Activated effector memory CD4-positive, alpha-beta T cell treated with anti-CD3 and anti-CD28 coated beads, Interleukin-2, amount 50 U/mL, for 16 hours (primary cell): ENCODE measurements at regions not wholly inside any gene's neighbourhood (a gene's known extent, or its start where the extent isn't known, plus 50 kb on each side); places are given as distances from the start of the nearest gene placed in this dataset.
"Not testable (repeated sequence)": the region's sequence is repeated elsewhere in the genome, so short reads cannot be mapped to it uniquely, and the experiment has no call there.

Experiments used
- DNase-seq: peaks from one replicate; pipeline ENCODE4 v3.0.0-alpha.2; 2020

- DNase-seq, result no peak
Measured at GRCh38 chr20:53657279-53657678, 63.6 kb upstream of the ZNF217 start.

- no peak for DNase-seq
Measured at GRCh38 chr20:53656293-53657202, 62.9 kb upstream of the ZNF217 start.

DNA sequence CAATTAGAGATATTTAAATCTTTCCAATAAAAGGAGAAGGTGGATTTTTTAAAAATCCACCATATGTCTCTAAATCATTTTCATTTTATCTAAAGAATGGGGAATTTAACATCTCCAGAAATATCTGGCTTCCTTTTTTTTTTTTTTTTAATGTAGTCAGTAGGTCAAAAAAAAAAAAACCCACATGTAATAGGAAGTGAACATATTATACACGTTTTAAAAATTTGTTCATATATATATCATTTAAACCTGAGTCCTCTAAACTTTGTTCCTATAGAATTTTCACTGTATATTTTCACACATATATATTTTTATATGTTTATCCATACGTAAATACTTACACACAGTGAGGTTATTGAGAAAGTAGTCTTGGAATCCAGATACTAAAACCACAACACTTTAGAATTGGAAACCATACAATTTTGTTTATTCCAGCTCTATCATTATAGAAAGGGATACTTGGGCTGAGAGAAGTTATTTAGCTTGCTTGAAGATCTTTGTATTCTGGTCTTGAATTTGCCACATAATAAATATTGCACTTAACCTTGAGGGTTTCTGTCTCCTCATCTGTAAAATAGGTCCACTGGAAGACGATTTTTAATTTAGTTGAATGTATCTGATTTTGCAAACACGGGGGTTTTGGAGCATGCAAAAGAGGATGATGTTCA, 62.1 kb upstream of the ZNF217 start:
- no peak for DNase-seq

DNA sequence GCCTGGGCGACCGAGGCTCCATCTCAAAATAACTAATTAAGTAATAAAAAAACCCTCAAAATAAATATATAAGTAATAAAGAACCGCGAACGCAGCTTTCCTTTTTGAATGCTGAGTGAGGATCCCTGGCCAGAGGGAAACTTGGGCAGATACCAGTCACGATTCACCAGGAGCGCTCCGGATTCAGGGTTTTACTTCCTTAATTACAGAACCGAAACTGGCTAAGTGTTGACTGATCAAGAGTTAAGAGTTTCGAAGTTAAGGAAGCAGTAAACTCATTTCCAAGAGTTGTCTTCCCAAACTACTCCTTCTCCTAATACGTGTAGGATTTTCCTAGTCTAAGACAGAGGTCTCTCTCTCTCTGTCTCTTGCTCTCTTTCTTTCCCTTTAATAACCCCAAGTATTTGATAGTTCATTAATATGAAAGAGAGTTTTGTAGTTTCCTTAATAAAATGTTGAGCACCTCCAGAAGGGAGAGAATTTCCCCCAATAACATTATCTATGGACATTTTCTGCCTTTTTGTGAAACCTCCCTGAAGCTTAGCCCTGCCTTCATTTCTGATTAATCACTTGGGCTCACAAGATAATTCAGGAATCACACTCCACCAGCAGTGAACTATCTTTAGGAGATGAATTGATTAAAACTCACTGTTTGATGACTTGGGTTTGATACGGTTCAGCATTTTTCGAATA, 61.4 kb upstream of the ZNF217 start:
- no peak for DNase-seq

GRCh38 chr20:53654521-53654920, 60.9 kb upstream of the ZNF217 start:
- DNase-seq, result not testable (repeated sequence)

GRCh38 chr20:53652859-53653517, 59.3 kb upstream of the ZNF217 start:
- DNase-seq, result peak; percentile 16

GRCh38 chr20:53652090-53652858, 58.6 kb upstream of the ZNF217 start:
- peak; percentile 21 for DNase-seq

DNA sequence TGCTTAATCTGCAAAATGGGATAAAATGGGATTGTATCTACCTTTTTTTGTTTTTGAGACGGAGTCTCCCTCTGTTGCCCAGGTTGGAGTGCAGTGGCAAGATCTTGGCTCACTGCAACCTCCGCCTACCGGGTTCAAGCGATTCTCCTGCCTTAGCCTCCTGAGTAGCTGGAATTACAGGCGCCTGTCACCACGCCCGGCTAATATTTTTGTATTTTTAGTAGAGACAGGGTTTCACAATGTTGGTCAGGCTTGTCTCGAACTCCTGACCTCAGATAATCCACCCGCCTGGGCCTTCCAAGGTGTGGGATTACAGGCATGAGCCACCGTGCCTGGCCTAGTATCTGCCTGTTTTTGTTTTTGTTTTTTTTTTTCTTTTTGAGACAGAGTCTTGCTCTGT, 55.9 kb upstream of the ZNF217 start:
- DNase-seq, result peak; percentile 21

DNA sequence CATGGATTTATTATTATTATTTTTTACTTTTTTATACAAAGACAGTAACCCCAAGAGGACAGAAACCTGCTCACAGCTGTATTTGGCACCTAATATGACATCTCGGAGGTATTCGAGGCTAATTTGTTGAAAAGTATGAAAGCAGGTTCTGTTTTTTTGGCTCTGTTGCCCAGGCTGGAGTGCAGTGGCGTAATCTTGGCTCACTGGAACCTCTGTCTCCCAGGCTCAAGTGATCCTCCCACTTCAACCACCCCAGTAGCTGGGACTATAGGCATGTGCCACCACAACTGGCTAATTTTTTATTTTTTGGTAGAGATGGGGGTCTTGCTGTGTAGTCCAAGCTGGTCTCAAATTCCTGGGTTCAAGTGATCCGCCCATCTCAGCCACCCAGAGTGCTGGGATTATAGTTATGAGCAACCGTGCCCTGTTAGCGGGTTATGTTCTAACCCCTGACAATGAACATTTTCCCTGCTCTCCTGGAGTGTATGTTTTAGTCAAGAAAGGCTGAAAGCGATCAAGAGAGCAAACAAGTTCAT, 53.7 kb upstream of the ZNF217 start:
- DNase-seq, result peak; percentile 3

DNA sequence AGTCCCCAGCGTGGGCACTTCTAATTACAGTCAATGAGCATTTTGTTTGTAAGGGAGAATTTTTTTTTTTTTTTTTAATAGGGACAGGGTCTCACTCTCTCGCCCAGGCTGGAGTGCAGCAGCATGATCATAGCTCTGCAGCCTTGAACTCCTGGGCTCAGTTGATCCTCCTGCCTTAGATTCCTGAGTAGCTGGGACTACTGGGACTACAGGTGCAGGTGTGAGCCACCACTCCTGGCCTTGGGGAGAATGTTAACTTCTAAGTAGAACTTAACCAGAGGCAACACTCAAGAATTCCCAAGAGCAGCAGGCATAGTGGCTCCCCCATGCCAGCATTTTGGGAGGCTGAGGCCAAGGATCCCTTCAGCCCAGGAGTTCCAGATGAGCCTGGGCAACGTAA, 52.9 kb upstream of the ZNF217 start:
- peak; percentile 17 for DNase-seq

- DNase-seq, result no peak
Measured at GRCh38 chr20:53645582-53645897, 51.9 kb upstream of the ZNF217 start.

DNA sequence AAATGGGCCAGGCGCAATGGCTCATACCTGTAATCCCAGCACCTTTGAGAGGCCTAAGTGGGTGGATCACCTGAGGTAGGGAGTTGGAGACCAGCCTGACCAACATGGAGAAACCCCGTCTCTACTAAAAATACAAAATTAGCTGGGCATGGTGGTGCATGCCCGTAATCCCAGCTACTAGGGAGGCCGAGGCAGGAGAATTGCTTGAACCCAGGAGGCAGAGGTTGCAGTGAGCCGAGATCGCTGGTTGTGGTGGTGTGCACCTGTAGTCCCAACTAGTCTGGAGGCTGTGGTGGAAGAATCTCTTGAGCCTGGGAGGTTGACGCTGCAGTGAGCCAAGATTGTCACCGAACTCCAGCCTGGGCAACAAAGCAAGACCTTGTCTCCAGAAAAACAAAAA, 50.5 kb upstream of the ZNF217 start:
- DNase-seq, result peak; percentile 31
